HG02759 (cell line): ENCODE measurements at regions not wholly inside any gene's neighbourhood (a gene's known extent, or its start where the extent isn't known, plus 50 kb on each side); places are given as distances from the start of the nearest gene placed in this dataset.

Experiments
- ATAC-seq: cut with Tn5 transposase; IDR thresholded peaks from one replicate; pipeline ENCODE4 v1.9.1; 2021; ENCODE audit warnings: mild to moderate bottlenecking, moderate library complexity; ENCODE audit not compliant: unreplicated experiment

DNA sequence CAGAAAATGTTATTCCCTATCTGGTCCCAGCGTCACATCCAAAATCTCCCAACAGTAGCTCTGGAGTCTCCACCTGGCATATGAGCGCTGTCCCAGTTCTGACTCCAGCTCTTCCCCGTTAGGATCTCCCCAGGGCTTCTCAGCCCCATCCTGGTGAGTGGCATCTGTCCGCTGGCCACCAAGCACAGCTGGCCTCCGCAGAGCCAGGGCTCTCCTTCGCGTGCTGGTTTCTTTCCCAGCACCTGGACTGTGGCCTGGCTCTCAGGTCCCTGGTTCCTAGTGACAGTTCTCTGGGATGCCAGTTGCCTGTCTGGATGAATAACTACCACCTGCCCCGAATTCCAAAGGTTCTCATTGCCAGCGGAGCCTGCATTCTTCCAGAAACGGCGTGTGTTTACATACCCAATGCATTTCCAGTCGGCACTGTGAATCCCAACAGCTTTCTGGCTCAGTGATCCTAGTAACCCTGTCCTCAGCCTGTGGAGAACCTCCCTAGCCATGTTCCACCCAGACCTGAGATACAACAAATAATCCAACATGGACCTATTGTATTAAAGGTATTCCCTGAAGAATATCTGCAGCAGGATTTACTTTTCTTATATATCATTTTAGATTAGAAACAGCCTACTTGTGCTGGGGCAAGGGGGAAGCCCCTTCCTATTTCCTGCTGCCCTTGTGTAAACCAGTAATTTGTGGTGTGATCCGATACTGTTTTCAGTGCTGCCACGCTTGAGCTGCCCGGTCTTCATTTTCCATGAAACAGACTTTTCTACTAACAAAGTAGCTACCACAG is 69.9 kb upstream of the PDE10A start:
- ATAC-seq = peak; percentile 58

DNA sequence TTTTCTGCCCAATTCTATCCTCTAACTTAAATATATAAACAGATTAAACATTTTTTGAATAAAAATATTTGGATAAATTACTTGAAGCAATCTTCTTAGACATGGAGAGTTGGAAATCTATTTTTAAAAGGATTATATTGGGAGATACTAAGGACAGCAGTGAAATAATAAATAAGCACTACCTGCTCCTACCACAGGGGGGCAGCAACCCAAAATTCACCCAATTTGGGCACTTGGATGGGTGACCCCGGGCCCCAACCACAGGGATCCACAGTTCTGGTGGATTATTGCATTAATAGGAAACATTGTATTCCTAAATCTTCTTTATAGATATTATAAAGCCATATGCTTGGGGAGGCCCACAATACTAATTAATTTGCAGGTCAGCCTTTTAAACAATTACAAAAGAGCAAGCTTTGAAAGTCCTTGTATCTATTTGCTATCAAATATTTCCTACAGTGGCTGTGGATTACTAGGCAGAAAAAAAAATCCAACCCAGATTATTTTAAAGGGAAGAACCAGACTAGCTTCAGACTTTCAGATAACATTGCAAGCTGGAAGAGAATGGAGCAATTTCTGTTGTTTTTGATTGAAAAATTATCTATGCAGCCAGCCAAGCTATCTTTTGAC is 66.4 kb upstream of the PDE10A start:
- peak; percentile 65 for ATAC-seq

DNA sequence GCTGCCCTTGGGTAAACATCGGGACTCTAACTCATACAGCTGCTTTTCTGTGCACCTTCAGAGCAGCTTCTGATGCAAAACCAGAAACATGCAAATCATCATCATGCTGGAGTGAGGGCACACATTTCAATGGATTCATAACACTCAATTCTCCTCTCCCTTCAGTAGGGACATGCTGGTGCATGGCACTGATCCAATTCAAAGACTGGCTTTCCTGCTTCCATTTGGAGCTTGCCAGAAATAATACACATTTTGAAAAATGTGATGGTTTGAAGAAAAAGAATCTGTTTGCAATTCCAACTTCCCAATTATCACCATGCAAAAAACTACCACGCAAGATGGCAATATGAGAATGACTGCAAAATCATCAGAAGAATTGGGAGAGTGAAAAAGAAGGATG is 65.2 kb upstream of the PDE10A start:
- no peak for ATAC-seq

DNA sequence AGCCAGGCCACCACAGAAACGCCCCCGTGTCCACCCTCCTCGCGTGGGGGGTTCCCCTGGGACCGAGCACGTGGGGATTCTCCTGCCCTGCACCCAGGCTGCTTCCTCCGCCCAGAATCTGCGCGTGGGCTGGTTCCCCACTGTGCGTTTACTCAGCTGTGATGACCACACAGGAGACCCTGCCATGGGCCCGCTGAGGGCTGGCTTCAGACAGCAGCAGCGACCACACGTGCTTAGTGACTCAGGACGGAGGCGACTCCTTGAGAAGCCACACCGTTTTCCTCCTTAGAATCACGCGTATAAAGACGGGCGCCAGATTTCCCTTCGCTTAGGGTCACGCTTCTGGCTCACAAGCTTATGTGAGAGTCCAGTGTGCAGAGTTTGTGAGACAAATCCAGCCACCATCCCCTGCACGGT is 63.9 kb upstream of the PDE10A start:
- ATAC-seq = no peak

DNA sequence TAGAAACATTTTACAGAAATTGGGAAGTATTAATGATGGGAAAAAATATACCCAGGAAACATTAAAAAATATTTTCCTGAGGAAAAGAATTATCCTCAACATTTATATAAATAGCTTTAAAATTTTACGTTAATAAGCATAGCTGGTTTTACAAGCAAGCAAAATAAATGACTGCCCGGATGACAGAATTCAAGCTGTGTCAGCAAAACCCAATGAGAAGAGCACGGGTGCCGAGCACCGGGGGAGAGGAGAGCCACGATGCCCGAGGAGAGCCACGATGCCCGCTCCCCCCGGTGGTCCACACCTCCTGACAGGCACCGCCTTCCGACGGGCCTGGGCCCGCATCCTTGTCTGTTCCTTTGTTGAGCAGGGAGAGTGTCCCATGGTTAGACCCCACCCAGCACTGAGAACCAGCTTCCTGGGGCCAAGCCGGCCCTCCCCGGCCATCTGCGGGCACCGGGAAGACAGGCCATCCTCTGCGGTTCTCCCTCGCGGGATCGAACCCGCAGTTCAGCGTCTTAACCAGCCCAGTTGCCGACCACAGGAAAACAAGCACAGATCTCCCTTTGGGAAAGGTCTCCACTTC is 63.3 kb upstream of the PDE10A start:
- no peak for ATAC-seq

DNA sequence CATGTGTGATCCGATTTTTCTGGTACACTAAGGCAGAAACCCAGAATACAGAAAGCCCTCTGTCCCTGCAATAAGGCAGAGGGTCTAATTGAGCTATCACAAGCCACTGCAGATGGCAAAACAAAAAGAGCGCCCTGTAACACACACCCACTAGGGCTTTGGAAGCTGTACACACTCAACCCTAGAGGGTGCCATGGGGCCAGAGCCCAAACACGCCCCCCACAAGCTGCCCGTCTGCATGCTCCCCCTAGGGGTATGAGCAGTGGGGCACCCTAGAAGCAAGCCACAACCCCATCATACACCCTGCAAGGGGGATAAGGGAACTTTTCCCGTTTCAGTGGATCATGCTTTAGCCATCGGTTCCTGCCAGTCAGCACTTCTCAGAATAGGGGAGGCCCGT is 62.2 kb upstream of the PDE10A start:
- ATAC-seq = no peak

DNA sequence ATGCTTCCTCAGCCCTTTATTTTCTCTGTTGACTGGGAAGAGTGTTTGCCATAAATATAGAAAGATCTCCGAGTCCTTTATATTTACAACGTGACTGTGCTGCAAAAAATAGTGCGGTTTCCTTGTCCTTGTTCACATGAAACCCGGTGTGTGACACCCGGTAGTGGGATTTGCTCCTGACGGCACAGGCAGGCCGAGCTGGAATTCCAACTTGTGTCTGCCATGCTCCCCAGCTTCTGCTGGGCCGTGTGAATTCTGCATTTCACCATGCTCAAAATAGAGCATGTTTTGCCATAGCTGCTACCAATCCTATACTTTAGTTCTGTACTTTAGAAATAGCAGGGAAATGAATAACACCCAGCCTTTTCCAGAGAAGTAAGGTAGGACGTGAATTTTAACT is 60.3 kb upstream of the PDE10A start:
- no peak for ATAC-seq

DNA sequence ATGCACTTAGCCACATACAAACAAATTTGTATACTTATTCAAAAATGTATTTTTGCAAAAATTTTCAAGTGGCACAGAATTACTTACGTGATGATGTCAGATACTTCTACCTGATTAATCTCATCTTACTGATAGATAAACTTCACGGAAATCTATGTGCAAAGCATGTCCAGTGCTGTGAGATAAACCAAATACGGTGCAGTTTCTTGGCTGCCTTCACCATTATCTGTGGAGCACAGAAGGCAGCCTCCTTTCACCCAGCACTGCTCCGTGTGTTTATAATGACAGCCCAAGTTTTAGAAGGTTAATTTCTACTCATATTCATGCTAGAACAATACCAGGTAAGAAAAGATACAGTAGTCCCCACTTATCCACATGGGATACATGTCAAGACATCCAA is 59.0 kb upstream of the PDE10A start:
- ATAC-seq = no peak

DNA sequence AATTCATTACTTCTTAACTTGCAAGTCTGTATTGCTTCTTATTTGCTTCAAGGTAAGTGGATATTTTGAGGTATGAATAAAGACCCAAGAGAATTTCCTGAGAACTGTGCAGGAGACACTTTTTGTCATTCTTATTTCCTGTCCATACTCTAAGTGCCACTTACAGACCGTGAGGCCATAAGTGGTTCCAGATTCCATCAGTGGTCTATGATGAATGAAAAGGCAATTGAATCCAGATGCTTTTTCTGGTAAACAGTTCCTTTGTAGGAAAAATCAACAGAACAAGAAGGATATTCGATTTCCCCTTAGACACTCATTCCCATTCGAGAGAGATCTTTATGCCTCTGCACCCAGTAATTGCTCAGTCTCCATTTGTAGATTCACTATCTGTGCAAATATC is 58.3 kb upstream of the PDE10A start:
- ATAC-seq = no peak

DNA sequence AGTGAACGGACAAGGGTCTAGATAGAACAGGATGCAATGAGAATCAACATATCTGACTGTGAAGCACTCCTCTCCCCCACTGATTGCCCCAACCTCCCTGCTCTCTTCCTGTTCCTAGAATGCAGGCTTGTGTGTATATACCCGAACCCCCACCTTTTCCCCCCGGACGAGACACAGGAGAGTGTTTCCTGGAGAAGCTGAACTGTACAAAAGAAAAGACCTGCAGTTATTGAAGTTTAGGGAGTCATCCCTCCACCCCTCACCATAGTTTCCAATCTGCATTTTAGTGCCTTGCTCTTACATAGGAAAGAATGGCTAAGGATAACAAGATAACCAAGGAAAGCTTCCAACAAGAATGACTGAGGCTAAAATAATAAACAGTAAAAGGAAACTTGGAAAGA is 55.5 kb upstream of the PDE10A start:
- no peak for ATAC-seq

DNA sequence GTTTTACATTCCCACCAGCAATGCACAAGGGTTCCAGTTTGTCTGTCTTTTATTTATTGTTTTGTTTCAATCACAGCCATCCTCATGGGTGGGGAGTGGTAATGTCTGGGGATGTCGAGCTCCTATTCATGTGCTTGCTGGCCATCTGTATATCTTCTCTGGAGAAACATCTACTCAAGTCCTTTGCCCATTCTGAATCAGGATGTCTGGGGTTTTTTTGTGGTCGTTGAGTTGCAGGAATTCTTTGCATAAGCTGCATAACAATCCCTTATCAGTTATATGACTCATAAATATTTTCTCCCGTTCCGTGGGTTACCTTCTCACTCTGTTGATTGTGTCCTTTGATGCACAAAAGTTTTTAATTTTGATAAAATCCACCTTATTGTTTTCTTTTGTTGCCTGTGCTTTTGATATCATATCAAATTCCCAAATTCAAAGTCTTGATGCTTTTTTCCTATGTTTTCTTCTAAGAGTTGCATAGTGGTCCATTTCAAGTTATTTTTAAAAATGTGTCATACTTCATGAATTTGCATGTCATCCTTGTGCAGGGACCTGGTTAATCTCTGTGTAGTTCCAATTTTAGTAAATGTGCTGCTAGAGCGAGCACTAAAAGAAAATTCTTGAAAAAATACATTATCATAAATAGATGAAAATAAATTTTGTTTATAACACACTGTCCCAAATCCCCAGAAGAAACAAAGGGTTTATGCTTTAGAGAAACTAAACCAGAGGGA is 54.9 kb upstream of the PDE10A start:
- ATAC-seq = no peak

DNA sequence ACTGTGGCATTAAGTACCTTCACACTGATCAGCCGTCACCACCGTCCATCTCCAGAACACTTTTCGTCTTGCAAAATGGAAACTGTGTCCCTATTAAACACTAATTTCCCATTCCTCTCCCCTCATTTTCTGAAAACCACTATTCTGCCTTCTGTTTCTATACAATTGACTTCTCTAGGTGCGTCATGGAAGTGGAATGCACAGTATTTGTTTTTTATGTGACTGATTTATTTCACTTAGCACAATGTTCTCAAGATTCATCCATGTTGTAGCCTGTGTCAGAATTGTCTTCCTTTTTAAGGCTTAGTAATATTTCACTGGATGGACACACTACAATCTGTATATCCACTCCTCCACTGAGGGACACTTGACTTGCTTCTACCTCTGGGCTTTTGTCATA is 53.8 kb upstream of the PDE10A start:
- no peak for ATAC-seq

DNA sequence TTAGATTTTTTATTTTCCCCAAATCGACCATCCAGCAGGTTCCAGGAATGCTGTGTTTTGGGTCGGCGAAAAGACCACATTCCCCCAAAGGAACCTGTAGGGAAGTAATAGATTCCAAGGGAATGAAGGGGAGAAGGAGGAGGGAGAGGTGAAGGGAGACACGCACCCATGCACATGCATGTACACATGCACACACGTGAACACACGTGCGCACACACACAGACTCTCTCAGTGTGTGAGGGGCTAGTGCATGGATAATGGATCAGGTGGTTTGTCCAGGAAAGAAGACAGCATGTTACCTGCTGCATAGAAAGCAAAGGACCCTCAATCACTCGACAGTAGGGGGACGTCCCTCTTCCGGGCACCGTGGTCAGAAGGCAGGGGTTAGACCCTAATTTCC is 52.4 kb upstream of the PDE10A start:
- ATAC-seq = no peak

DNA sequence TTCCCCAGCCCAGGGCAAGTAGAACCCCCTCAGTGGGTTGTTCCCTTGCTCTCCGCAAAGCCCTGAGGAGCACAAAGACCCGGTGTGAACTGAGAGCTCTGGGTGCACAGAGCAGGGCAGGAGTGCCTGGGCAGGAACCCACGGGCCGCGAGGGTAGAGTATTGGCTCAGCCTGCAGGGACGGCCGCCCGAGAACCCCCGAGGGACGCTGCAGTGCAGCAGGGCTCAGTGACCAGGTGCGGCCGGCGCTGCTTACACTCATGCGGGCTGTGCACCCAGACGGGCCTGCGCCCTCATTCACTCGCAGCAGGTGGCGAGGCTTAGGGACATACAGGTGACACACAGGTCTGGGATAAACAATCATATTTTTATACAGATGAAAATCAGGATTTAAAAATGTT is 51.9 kb upstream of the PDE10A start:
- no peak for ATAC-seq

DNA sequence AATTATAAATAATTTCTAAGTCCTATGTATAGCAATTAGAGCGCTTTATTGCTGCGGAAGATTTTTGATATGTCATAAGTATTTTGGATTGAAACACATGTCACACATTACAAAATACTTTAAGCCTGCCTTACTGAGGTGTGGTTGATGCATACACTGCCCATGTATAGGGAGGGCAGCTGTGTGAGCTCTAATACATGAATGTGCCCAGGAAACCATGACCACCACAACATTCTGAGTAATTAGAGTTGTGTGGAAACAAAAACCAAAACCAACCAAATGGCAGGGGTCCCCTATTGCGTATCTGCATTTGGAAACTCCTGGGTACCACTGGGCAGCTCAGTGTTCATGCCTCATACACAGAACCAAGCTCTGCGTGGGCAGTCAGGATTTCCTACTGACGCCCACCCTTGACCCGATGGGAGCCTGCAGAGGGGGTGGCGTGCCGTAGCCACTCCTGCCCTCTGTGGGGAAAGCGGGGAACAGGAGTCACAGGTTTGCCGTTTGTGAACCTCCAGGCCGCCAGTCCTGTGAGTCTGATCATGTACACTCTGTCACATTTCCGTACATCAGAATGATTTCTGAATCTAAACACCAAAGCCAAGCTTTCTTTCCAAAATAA is 50.9 kb upstream of the PDE10A start:
- ATAC-seq = no peak
